IPS-18a (cell line): ENCODE measurements at regions not wholly inside any gene's neighbourhood (a gene's known extent, or its start where the extent isn't known, plus 50 kb on each side); places are given as distances from the start of the nearest gene placed in this dataset.

Source experiments
- H3K27ac ChIP-seq: one replicate; pipeline ENCODE4 v1.5.1; 2013; ENCODE audit warnings: low read length
- H3K27me3 ChIP-seq: one replicate; pipeline ENCODE4 v1.6.1; 2013; ENCODE audit warnings: mild to moderate bottlenecking, low read length; ENCODE audit not compliant: control insufficient read depth, insufficient read depth
- H3K36me3 ChIP-seq: one replicate; pipeline ENCODE4 v1.6.1; 2013; ENCODE audit warnings: low read depth, low read length; ENCODE audit not compliant: control insufficient read depth
- H3K4me1 ChIP-seq: one replicate; pipeline ENCODE4 v1.6.1; 2013; ENCODE audit warnings: low read depth, low read length; ENCODE audit not compliant: control insufficient read depth
- H3K4me3 ChIP-seq: one replicate; pipeline ENCODE4 v1.5.1; 2013; ENCODE audit warnings: low read length
- H3K9ac ChIP-seq: one replicate; pipeline ENCODE4 v1.6.1; 2013; ENCODE audit warnings: mild to moderate bottlenecking, low read length, moderate library complexity
- H3K9me3 ChIP-seq: one replicate; pipeline ENCODE4 v1.6.1; 2013; ENCODE audit warnings: low read depth, low read length; ENCODE audit not compliant: control insufficient read depth

DNA sequence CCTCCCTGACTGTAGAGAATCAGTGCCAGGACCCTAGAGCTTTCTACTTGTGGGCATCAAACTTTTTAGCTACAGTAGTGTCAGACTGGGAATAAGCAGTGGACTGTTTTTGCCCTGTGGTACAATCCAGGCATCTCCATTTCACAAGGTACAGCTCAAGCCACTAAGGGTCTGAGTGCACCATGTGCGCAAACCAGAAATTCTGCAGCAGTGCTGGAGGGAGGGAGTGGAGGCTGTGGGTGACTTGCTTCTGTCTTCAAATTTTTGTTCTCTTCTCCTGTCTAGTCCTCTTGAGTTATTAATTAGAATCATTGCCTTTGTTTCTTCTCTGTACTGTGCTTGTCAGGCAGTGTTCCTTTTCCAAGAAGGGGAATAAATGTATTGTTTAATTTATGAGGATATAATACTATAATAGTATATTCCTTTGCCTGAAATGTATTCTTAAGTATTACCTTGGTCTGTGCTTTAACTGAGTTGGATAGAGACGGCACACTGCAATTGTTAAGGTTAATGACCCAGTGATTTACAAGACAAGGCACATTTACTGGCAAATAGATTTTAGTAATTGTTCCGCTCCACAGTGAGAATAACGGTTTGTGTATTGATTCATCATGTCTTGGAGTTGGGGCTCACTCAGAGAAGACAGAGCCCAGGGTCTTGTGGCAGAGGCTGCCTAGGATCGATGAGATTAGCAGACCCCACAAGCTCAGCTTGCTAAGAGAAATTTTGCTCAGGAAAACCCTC is 390.6 kb upstream of the CFAP20DC start:
- no peaks in the 10 kb centered on the region for H3K9me3 ChIP-seq
- peaks cover 81% of the 10 kb centered on the region for H3K27me3 ChIP-seq
- no peaks in the 10 kb centered on the region for H3K36me3 ChIP-seq
- no peak overlapping the region for H3K4me3 ChIP-seq
- H3K4me1 ChIP-seq = no peaks in the 10 kb centered on the region
- no peak overlapping the region for H3K27ac ChIP-seq
- no peak overlapping the region for H3K9ac ChIP-seq

DNA sequence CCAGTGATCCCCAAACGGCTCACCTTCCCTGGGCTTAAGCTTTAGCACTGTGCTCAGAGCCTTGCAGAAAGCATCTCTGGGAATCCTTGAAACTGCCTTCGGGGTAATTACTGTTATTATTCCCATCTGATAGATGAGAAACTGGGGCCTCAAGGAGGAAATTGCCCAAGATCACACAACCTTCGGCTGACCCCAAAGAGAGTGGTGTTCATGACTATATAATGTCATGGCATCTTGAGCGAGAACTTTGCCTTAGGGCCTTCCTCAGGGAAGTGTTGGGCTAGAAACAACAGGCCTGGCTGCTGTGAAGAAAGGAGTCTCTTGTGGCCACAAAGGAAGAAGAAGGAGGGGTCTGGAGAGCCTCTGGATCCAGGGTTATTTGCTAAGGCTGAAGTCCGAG is 388.7 kb upstream of the CFAP20DC start:
- Histone ChIP-seq H3K4me1 (no peaks in the 10 kb centered on the region), H3K9ac (no peak overlapping the region)

DNA sequence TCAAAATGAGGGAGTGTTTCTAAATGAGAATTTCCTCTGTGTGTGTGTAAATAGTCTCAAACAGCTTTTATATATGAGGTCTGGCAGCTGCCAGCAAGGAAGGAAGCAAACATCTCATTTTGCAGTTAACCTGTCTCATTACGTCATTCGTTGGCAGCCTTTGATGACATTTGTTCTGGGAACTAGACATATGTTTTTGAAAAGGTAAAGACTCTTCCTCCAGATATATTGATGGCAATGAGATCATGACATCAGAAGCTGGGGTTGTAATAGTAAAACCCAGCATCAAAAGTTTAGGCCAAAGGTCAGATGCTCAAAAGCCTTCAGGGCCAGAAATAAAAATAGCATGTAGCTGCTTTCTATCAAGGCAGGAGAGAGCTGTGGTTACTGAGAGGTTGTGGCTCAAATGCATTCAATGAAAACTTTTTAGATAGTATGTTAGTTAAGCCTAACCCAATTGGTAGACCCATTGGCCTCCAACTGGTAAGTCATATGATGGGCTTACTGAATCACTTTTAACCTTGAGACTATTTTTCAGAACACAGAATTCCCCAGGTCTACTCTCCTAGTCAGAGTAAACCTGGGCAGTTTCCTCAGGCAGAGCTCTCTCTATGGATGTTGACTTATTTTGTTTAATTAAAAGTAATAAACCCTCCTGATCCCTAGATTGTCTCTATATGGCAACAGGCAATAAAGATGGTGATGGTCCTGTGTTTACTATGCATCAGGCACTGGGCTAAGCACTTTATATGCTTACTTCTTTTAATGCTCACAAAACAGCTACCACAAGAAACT is 386.5 kb upstream of the CFAP20DC start:
- no peak overlapping the region for H3K27ac ChIP-seq
- no peak overlapping the region for H3K9ac ChIP-seq
- H3K4me3 ChIP-seq = no peak overlapping the region
- no peaks in the 10 kb centered on the region for H3K4me1 ChIP-seq
- H3K27me3 ChIP-seq = peaks cover 49% of the 10 kb centered on the region
- no peaks in the 10 kb centered on the region for H3K9me3 ChIP-seq
- no peaks in the 10 kb centered on the region for H3K36me3 ChIP-seq

More for the DNA sequence above, 388.7 kb upstream of the CFAP20DC start:
- H3K27ac ChIP-seq = no peak overlapping the region
- peaks cover 70% of the 10 kb centered on the region for H3K27me3 ChIP-seq
- H3K9me3 ChIP-seq = no peaks in the 10 kb centered on the region
- H3K4me3 ChIP-seq = no peak overlapping the region
- H3K36me3 ChIP-seq = no peaks in the 10 kb centered on the region

DNA sequence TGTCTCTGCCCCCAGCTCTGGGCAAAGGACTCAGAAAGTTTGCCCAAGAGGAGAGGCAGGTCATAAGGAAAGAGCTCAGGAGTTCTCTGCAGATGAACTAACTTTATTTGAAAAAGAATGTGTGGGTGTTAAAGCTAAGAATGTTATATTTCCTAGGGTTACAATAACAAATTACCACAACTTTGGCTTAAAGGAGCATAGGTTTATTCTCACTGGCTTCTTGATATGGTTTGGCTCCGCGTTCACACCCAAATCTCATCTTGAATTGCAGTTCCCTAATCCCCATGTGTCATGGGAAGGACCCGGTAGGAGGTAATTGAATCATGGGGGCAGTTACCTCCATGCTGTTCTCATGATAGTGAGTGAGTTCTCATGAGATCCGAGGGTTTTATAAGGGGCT is 383.7 kb upstream of the CFAP20DC start:
- no peaks in the 10 kb centered on the region for H3K4me1 ChIP-seq
- no peaks in the 10 kb centered on the region for H3K36me3 ChIP-seq
- no peak overlapping the region for H3K9ac ChIP-seq
- H3K9me3 ChIP-seq = no peaks in the 10 kb centered on the region
- H3K4me3 ChIP-seq = no peak overlapping the region
- no peak overlapping the region for H3K27ac ChIP-seq
- peaks cover 21% of the 10 kb centered on the region for H3K27me3 ChIP-seq

DNA sequence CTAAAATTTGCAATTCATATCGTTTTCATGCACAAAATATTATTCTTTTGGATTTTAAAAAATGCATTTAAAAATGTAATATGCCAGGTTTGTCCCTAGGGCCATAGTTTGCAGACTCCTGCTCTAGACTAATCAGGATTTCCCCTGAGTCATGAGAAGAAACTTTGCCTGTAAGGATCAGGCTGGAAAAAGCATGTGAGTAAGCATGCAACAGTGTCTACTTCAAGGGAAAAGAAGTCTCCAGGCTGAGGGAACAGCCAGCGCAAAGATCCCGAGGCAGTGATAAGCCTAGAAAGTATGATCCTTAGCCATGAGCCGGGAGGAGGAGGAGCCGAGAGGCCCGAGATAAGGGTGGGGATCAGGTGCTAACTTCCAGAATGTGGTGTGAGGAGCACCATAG is 382.8 kb upstream of the CFAP20DC start:
- peaks cover 12% of the 10 kb centered on the region for H3K27me3 ChIP-seq
- H3K36me3 ChIP-seq = no peaks in the 10 kb centered on the region
- H3K4me1 ChIP-seq = no peaks in the 10 kb centered on the region
- no peak overlapping the region for H3K9ac ChIP-seq
- H3K9me3 ChIP-seq = no peaks in the 10 kb centered on the region
- no peak overlapping the region for H3K27ac ChIP-seq
- H3K4me3 ChIP-seq = no peak overlapping the region

DNA sequence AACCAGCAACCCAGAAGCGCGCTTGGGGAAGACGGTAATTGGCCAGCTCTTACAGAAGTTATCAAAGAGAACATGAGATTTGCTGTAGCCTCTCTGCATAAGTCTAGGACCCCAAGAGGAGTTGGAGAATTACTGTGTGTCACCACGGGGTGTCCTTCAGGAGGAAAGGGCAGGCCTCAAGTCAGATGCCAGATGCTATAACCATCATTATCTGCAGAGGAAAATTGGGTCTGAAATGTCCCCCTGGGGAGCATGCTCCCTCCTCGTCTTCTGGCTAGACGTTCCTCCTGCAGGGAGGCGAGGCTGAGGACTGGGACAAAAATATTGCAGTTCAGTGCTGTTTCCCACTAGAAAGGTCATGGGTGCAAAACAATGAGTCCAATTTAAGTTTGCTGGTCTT is 380.5 kb upstream of the CFAP20DC start:
- Histone ChIP-seq H3K27ac (no peak overlapping the region), H3K36me3 (no peaks in the 10 kb centered on the region), H3K4me3 (no peak overlapping the region), H3K9ac (no peak overlapping the region), H3K27me3 (no peaks in the 10 kb centered on the region), H3K9me3 (no peaks in the 10 kb centered on the region), H3K4me1 (no peaks in the 10 kb centered on the region)

DNA sequence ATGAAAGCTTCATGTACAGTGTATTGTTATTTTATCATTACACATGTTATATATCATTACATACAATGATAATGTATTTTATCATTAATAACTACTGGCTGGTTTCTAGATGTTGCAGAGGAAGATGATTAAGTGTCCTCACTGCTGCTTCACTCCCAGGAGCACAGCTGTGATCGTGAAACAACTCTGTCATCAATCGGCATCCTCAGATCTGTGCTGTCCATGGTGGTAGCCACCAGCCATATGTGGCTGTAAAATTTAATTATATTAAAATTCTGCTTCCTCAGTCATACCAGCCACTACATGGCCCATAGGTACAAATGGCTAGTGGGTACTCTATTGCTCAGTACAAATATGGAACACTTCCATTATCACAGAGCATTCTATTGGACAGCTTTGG is 379.4 kb upstream of the CFAP20DC start:
- Histone ChIP-seq H3K9ac (no peak overlapping the region), H3K4me3 (no peak overlapping the region), H3K9me3 (no peaks in the 10 kb centered on the region), H3K27ac (no peak overlapping the region), H3K4me1 (no peaks in the 10 kb centered on the region), H3K27me3 (no peaks in the 10 kb centered on the region), H3K36me3 (no peaks in the 10 kb centered on the region)

DNA sequence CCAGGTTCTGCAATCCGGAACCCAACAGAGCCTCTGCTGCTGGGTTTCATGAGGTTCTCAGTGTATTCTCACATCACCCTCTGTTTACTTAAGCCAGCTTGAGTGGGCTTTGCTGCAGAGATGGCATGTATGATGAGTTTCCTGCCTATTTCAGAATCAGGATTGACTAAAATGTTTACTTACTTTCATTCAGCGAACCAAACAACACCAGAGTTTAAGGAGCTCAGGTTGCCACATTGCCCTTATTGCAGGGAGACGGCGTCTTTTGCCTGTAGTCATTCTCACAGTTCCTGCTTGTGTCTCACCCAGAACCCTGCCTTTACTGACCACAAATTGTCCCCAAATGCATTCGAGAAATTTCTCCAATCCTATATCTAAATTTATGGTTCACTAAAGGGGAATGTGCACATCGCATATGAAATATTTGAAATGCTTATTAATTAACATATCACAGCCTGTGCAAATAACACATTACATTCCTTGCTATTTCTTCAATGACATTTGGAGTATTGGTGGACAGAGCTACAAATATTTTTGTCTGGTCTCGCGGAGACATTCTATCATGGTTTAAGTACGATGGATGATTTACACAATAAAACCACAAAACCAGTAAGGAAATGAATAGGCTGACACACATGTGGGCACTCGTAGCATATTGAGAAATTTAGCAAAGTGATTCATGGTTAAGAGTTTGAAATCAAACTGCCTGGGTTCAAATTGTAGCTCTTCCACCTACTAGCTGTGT is 377.2 kb upstream of the CFAP20DC start:
- Histone ChIP-seq H3K27me3 (no peaks in the 10 kb centered on the region), H3K4me3 (no peak overlapping the region), H3K4me1 (no peaks in the 10 kb centered on the region), H3K9me3 (no peaks in the 10 kb centered on the region), H3K27ac (no peak overlapping the region), H3K9ac (no peak overlapping the region), H3K36me3 (no peaks in the 10 kb centered on the region)

DNA sequence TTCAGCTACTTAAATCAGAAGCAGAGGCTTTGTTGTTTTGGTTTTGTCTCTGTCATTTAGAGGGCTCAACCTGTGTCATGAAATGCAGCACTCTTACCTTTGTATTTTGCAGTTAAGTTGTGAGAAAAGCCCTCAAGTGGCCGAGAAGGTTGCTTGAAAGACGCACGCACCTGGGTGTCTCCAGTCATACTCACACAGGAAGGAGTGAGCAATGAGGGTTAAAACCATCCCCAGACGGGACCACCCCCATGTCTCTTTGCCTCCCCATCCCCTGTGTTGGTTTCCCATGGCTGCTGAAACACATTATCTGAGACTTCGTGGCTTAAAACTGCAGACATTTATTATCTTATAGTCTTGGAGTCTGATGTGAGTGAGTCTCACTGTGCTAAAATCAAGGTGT is 376.1 kb upstream of the CFAP20DC start:
- Histone ChIP-seq H3K4me1 (no peaks in the 10 kb centered on the region), H3K9ac (no peak overlapping the region), H3K4me3 (no peak overlapping the region), H3K36me3 (no peaks in the 10 kb centered on the region), H3K27me3 (no peaks in the 10 kb centered on the region), H3K27ac (no peak overlapping the region), H3K9me3 (no peaks in the 10 kb centered on the region)

DNA sequence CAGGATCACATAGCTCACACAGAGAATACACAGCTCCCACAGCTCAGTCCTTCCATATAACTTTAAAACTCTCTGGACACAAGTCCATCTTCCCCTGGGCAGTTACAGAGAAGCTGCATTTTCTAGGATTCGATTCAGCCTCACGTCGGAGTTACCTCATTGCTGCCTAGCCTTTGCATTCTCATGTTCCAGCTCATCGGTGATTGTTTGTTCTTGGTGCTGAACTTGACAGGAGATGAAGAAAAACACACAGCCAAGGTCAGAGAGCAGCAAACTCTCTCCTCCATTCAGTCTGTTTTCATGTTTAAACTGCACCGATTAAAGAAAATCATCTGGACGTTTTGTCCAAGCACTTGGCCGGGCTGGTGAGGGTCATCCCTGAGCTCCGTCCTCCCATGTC is 375.5 kb upstream of the CFAP20DC start:
- H3K4me1 ChIP-seq = no peaks in the 10 kb centered on the region
- no peaks in the 10 kb centered on the region for H3K9me3 ChIP-seq
- no peak overlapping the region for H3K9ac ChIP-seq
- H3K4me3 ChIP-seq = no peak overlapping the region
- no peaks in the 10 kb centered on the region for H3K36me3 ChIP-seq
- H3K27me3 ChIP-seq = no peaks in the 10 kb centered on the region
- no peak overlapping the region for H3K27ac ChIP-seq

DNA sequence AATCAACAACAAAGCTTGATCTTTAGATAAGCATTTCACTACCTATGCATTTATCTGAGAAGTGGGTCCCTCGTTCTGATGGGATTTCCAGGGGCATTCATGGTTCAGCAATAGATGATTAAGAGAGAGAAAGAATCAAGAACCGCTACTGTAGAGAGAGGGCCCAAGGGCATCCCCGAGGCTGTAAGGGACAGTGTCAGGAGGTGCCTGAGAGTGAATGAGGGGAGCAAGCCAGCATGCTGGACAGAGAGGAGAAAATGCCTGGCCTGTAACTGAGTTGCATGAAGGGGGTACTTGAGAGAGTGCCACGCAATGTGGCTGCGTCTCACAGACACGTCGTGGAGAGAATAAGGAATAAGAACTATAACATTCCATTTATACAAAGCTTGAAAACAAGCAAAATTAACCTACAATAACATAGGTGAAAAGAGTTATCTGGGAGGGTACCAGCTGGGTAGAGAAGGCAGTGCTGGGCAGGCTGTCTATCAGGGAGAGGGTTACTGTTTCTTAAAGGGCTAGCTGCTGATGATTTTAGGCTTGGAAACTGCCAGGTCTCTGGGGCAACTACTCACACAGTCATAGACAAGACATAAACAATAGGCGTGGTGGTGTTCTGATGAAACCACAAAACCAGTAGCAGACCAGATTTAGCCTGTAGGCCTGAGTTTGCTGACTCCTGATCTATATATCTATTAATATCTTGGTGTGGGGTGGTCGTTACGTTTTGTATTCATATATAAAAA is 374.6 kb upstream of the CFAP20DC start:
- Histone ChIP-seq H3K9me3 (no peaks in the 10 kb centered on the region), H3K36me3 (no peaks in the 10 kb centered on the region), H3K27ac (no peak overlapping the region), H3K27me3 (no peaks in the 10 kb centered on the region), H3K4me3 (no peak overlapping the region), H3K4me1 (no peaks in the 10 kb centered on the region), H3K9ac (no peak overlapping the region)
